ENCODE measurements at regions not wholly inside any gene's neighbourhood (a gene's known extent, or its start where the extent isn't known, plus 50 kb on each side); places are given as distances from the start of the nearest gene placed in this dataset.

GRCh38 chr9:134989206-134990065 is 71.7 kb upstream of the FCN1 start:
- no peak overlapping the region for H3K27ac Mint-ChIP-seq
- ChIA-PET CTCF (no interaction called here), POLR2A (no interaction called here)
- no peaks in the 10 kb centered on the region for H3K27me3 Mint-ChIP-seq
- no peak overlapping the region for H3K4me3 Mint-ChIP-seq
- no peaks in the 10 kb centered on the region for H3K4me1 Mint-ChIP-seq (ENCODE audit: low read depth)
- intact Hi-C loops (cut with micrococcal nuclease), result no loop called here
- no peaks in the 10 kb centered on the region for H3K36me3 Mint-ChIP-seq
- DNase-seq, result no peak
- peaks cover 14% of the 10 kb centered on the region for H3K9me3 Mint-ChIP-seq

GRCh38 chr9:134991808-134992754 is 74.4 kb upstream of the FCN1 start:
- POLR2A ChIA-PET, result no interaction called here
- Mint-ChIP-seq H3K36me3 (no peaks in the 10 kb centered on the region), H3K27ac (no peak overlapping the region), H3K4me1 (ENCODE audit: low read depth) (no peaks in the 10 kb centered on the region), H3K4me3 (no peak overlapping the region), H3K27me3 (peaks cover 2% of the 10 kb centered on the region), H3K9me3 (peaks cover 8% of the 10 kb centered on the region)
- CTCF ChIA-PET, result no interaction called here
- intact Hi-C loops (cut with micrococcal nuclease), result no loop called here
- no peak for DNase-seq

- ChIA-PET POLR2A (no interaction called here), CTCF (no interaction called here)
- no peaks in the 10 kb centered on the region for H3K4me1 Mint-ChIP-seq (ENCODE audit: low read depth)
- no peak overlapping the region for H3K4me3 Mint-ChIP-seq
- peaks cover 4% of the 10 kb centered on the region for H3K9me3 Mint-ChIP-seq
- H3K27me3 Mint-ChIP-seq, result peaks cover 2% of the 10 kb centered on the region
- H3K27ac Mint-ChIP-seq, result no peak overlapping the region
- intact Hi-C loops (cut with micrococcal nuclease), result no loop called here
- no peak for DNase-seq
- no peaks in the 10 kb centered on the region for H3K36me3 Mint-ChIP-seq
These were observed 75.0 kb upstream of the FCN1 start for GRCh38 chr9:134992755-134993124.

GRCh38 chr9:134993416-134993815 is 75.7 kb upstream of the FCN1 start:
- intact Hi-C loops (cut with micrococcal nuclease), result no loop called here
- peaks cover 9% of the 10 kb centered on the region for H3K9me3 Mint-ChIP-seq
- H3K36me3 Mint-ChIP-seq, result no peaks in the 10 kb centered on the region
- POLR2A ChIA-PET, result no interaction called here
- no peak for DNase-seq
- H3K4me1 Mint-ChIP-seq (ENCODE audit: low read depth), result no peaks in the 10 kb centered on the region
- CTCF ChIA-PET, result no interaction called here
- no peak overlapping the region for H3K27ac Mint-ChIP-seq
- no peak overlapping the region for H3K4me3 Mint-ChIP-seq
- peaks cover 2% of the 10 kb centered on the region for H3K27me3 Mint-ChIP-seq

GRCh38 chr9:134993996-134994720 is 76.4 kb upstream of the FCN1 start:
- H3K27me3 Mint-ChIP-seq, result peaks cover 2% of the 10 kb centered on the region
- ChIA-PET CTCF (no interaction called here), POLR2A (no interaction called here)
- intact Hi-C loops (cut with micrococcal nuclease), result no loop called here
- DNase-seq, result no peak
- H3K4me1 Mint-ChIP-seq (ENCODE audit: low read depth), result no peaks in the 10 kb centered on the region
- no peak overlapping the region for H3K4me3 Mint-ChIP-seq
- no peaks in the 10 kb centered on the region for H3K36me3 Mint-ChIP-seq
- no peak overlapping the region for H3K27ac Mint-ChIP-seq
- H3K9me3 Mint-ChIP-seq, result peaks cover 9% of the 10 kb centered on the region

GRCh38 chr9:134994926-134995791 is 77.4 kb upstream of the FCN1 start:
- intact Hi-C loops (cut with micrococcal nuclease), result no loop called here
- Mint-ChIP-seq H3K4me1 (ENCODE audit: low read depth) (no peaks in the 10 kb centered on the region), H3K27ac (no peak overlapping the region), H3K27me3 (peaks cover 2% of the 10 kb centered on the region), H3K36me3 (no peaks in the 10 kb centered on the region), H3K9me3 (peaks cover 16% of the 10 kb centered on the region), H3K4me3 (no peak overlapping the region)
- DNase-seq, result no peak
- POLR2A ChIA-PET, result no interaction called here
- CTCF ChIA-PET, result no interaction called here

- H3K27ac Mint-ChIP-seq, result no peak overlapping the region
- intact Hi-C loops (cut with micrococcal nuclease), result no loop called here
- DNase-seq, result no peak
- no peaks in the 10 kb centered on the region for H3K36me3 Mint-ChIP-seq
- H3K4me3 Mint-ChIP-seq, result no peak overlapping the region
- no peaks in the 10 kb centered on the region for H3K4me1 Mint-ChIP-seq (ENCODE audit: low read depth)
- ChIA-PET POLR2A (no interaction called here), CTCF (no interaction called here)
- peaks cover 5% of the 10 kb centered on the region for H3K27me3 Mint-ChIP-seq
- H3K9me3 Mint-ChIP-seq, result peaks cover 21% of the 10 kb centered on the region
These were observed 78.0 kb upstream of the FCN1 start for GRCh38 chr9:134995792-134996120.

GRCh38 chr9:134996591-134997530 is 79.1 kb upstream of the FCN1 start:
- no peak overlapping the region for H3K27ac Mint-ChIP-seq
- peaks cover 26% of the 10 kb centered on the region for H3K9me3 Mint-ChIP-seq
- H3K4me1 Mint-ChIP-seq (ENCODE audit: low read depth), result no peaks in the 10 kb centered on the region
- H3K4me3 Mint-ChIP-seq, result no peak overlapping the region
- H3K27me3 Mint-ChIP-seq, result peaks cover 5% of the 10 kb centered on the region
- no peak for DNase-seq
- intact Hi-C loops (cut with micrococcal nuclease), result no loop called here
- no peaks in the 10 kb centered on the region for H3K36me3 Mint-ChIP-seq
- ChIA-PET CTCF (no interaction called here), POLR2A (no interaction called here)

- H3K4me3 Mint-ChIP-seq, result no peak overlapping the region
- H3K27ac Mint-ChIP-seq, result no peak overlapping the region
- no peak for DNase-seq
- no peaks in the 10 kb centered on the region for H3K4me1 Mint-ChIP-seq (ENCODE audit: low read depth)
- ChIA-PET CTCF (no interaction called here), POLR2A (no interaction called here)
- intact Hi-C loops (cut with micrococcal nuclease), result no loop called here
- no peaks in the 10 kb centered on the region for H3K36me3 Mint-ChIP-seq
- H3K27me3 Mint-ChIP-seq, result peaks cover 9% of the 10 kb centered on the region
- peaks cover 30% of the 10 kb centered on the region for H3K9me3 Mint-ChIP-seq
These were observed 83.0 kb upstream of the FCN1 start for GRCh38 chr9:135000647-135001245.

- CTCF ChIA-PET, result no interaction called here
- H3K4me3 Mint-ChIP-seq, result no peak overlapping the region
- intact Hi-C loops (cut with micrococcal nuclease), result no loop called here
- peaks cover 7% of the 10 kb centered on the region for H3K27me3 Mint-ChIP-seq
- DNase-seq, result no peak
- no peaks in the 10 kb centered on the region for H3K4me1 Mint-ChIP-seq (ENCODE audit: low read depth)
- H3K27ac Mint-ChIP-seq, result no peak overlapping the region
- peaks cover 30% of the 10 kb centered on the region for H3K9me3 Mint-ChIP-seq
- POLR2A ChIA-PET, result no interaction called here
- H3K36me3 Mint-ChIP-seq, result no peaks in the 10 kb centered on the region
These were observed 83.8 kb upstream of the FCN1 start for GRCh38 chr9:135001526-135001925.

GRCh38 chr9:135002336-135002735 is 84.6 kb upstream of the FCN1 start:
- H3K4me3 Mint-ChIP-seq, result no peak overlapping the region
- peaks cover 7% of the 10 kb centered on the region for H3K27me3 Mint-ChIP-seq
- no peaks in the 10 kb centered on the region for H3K36me3 Mint-ChIP-seq
- H3K9me3 Mint-ChIP-seq, result peaks cover 28% of the 10 kb centered on the region
- ChIA-PET POLR2A (no interaction called here), CTCF (no interaction called here)
- intact Hi-C loops (cut with micrococcal nuclease), result no loop called here
- DNase-seq, result no peak
- H3K27ac Mint-ChIP-seq, result no peak overlapping the region
- H3K4me1 Mint-ChIP-seq (ENCODE audit: low read depth), result no peaks in the 10 kb centered on the region

Measured in activated CD4-positive, alpha-beta memory T cell treated with anti-CD3 and anti-CD28 coated beads for 36 hours (primary cell).